ENCODE measurements at regions not wholly inside any gene's neighbourhood (a gene's known extent, or its start where the extent isn't known, plus 50 kb on each side); places are given as distances from the start of the nearest gene placed in this dataset.

DNA sequence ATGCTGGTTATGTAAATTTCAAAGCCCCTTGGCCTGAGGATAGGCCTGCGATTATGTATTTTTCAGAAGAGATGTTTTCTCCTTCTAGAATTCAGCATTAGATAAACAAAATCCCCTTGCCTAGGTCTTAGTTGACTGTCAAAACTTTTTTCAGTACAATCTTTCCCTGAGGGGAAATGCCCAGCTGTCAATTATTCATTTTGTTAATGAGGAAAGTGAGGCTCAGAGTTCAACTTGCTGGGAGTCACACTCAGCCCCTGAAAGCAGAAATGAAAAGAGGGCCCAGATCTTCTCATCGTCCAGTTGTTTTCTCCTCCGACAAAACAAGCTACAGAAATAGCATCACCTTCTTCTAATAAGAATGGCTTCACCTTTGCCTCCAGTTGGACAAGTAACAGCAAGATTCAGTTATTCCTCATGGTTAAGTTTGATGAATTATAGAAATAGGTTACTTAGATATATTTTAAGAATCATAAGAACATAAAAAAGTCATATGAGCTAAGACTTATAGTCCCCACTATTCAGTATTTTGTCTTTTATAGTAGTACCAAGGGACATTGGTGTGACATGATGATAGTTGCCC lies 627.1 kb upstream of the WWC1 start:
- no peak for DNase-seq (ENCODE audit: low spot score)
- intact Hi-C loops (cut with DNase I) = no loop called here

DNA sequence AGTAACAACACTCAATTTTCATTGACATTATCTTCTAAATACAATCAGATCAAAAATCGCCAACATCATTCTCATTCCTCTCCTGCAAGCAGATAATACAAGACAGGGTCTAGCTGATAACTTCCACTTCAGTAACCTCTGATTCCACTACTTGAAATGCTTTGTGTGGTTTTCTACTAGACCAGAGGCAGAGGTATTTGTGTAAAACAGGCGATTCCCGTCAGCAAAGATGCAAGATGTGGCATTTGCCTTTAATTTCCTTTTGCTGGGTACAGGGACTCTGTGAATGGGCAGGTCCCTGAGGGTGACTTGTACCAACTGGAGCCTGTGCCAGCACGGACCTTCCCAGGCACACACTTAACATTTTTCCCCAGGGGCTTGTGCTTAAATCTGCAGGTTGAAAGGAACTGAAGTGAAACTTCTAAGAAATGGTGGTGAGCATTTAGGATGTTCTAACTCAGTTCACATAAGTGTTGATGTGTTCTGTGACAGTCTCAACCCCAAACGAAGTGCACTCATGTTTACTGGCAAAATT lies 625.5 kb upstream of the WWC1 start:
- DNase-seq (ENCODE audit: low spot score) = no peak
- intact Hi-C loops (cut with DNase I) = no loop called here

DNA sequence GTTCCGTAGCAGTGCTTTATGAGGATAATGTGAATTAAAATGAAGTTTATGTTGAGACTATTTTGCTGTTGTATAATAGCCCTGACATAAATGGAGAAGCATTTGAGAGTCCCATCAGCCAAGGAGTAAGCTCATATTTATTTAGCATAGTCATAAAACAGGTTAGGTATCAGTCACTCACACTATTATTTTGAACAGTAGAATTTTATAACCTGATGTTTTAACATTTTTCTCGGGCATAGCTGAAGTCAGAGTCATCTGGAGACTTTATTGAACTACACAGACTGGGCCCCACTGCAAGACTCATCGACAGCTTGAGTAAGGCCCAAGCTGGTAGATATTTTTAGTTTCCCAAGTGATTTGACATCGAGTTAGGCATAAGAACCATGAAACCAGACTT lies 620.3 kb upstream of the WWC1 start:
- DNase-seq (ENCODE audit: low spot score) = no peak
- intact Hi-C loops (cut with DNase I) = no loop called here

GRCh38 chr5:167673942-167674341 lies 617.5 kb upstream of the WWC1 start:
- DNase-seq (ENCODE audit: low spot score) = no peak
- intact Hi-C loops (cut with DNase I) = no loop called here

- intact Hi-C loops (cut with DNase I) = no loop called here
- DNase-seq (ENCODE audit: low spot score) = no peak
Measured at GRCh38 chr5:167678481-167678880, 613.0 kb upstream of the WWC1 start.

DNA sequence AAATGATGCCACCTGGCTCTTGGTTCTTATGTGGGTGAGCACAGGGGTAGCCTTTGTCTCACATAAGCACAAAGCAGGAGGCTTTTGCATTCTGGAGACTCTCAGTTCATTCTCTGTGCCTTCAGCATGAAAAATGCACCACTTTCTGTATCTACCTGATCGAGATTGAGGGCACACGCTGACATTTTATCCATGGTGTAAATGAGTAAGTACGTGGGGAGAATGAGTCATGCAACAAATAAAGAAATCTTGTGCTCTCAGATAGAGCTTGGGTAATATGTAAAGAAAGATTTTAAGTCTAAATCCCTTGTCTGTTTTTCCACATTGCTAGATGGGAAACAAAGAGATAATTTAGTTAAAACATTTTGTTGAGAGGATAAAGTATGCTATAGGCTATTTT lies 607.2 kb upstream of the WWC1 start:
- no peak for DNase-seq (ENCODE audit: low spot score)
- intact Hi-C loops (cut with DNase I) = no loop called here

GRCh38 chr5:167688341-167689130 lies 602.9 kb upstream of the WWC1 start:
- intact Hi-C loops (cut with DNase I) = no loop called here
- DNase-seq (ENCODE audit: low spot score) = no peak

DNA sequence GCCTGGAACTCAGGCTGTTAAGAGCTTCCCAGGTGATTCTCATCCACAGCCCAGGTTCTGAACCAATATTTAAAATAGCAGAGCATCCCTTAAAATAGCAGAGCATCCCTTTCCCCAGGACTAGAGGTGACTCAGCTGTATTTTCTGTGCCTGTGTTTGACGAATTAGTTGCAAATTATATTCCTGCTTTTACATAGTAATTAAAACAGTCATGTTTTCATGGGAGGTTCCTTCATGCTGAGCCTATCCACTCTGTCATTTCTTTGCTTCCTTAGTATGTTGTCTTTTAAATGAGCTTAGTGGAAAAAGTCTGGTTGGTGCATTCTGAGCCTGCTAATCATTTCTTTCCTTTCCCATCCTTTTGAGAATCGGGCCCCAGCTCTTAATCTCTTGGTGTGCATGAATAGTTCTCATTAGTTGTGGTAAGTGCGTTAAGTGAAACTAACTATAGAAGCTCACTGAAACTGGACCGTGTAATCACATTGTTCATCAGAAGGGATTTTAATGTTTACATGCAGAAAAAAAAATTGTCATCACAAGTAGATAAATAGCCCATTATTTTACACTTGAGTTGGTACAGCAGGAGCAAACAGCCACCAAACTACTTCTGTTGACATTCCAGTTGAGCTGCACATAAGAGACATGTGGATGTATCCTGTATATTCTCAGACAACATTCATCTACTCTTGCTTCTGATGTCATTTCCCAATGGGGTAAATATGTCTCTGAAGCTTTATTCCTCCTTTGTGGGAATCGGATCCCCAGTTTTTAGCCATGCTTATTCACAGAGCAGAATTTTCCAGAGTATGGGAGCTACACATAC lies 596.9 kb upstream of the WWC1 start:
- DNase-seq (ENCODE audit: low spot score) = no peak
- intact Hi-C loops (cut with DNase I) = no loop called here

DNA sequence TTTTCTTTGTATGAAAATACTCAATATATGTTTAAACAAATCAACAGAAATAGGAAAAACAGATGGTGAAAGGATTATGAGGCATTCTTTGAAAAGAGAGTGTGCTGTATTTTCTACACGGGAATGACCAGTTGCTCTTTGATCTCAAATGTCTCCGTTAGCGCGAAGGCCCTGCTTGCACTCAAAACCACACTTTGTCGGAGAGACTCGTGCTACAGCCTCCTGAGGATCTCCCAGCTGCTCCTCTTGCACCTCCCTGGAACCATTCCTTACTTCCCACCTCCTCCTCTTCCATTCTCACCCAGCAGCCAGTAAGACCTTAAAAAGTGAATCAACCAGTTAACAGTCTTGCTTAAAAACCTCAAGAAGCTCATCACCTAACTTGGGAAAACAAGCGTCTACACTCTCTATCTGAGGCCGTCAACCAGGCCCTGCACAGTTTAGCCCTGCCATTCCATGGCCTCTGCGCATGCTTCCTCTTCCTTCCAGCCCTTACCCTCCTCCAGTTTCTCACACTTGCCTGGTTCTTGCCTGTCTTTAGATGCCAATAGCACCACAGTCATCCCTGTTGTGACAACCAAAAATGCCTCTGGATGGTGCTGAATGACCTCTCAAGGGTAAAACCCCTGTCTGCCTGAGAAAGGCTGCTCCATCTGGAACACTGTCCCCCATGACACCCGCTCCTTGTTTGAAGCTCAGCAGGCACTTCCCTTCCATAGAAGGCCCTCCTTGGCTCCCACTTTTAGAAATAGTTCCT lies 594.7 kb upstream of the WWC1 start:
- intact Hi-C loops (cut with DNase I) = no loop called here
- no peak for DNase-seq (ENCODE audit: low spot score)

DNA sequence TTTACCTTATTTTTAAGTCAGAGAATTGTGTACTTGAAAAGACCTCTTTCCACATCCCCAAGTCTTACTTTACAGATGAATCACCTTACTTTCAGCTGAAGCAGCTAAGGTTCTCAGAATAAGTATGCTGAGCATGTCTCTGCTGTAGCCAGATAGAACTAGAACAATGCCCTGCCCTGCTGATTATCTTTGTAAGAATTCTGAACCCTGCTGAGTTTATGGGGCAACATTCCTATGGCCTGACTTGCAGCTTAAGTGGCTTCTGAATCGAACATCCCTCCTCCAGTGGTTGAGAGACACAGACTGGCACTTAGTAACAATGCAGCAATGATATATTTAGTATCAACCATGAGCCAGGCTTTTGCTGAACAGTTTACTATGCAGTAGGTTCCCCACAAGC lies 592.0 kb upstream of the WWC1 start:
- no peak for DNase-seq (ENCODE audit: low spot score)
- intact Hi-C loops (cut with DNase I) = no loop called here

DNA sequence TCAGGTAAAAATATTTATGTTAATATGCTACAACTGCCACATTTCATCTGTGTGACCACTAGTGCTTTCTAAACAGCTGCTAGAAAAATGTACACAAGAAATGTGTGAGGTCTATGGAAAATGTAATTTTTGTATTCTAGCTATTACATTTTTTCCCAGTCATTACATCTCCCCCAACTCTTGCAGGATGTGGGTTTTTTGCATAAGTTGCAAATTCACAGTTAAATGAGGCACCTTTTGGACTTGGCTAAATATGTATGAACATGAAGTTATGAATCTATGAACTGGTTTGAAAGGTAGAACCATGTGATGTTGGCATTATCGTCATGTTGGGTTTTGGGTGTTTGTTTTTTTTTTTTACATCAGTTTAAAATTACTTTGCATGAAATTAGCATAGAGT lies 590.4 kb upstream of the WWC1 start:
- no peak for DNase-seq (ENCODE audit: low spot score)
- intact Hi-C loops (cut with DNase I) = no loop called here

DNA sequence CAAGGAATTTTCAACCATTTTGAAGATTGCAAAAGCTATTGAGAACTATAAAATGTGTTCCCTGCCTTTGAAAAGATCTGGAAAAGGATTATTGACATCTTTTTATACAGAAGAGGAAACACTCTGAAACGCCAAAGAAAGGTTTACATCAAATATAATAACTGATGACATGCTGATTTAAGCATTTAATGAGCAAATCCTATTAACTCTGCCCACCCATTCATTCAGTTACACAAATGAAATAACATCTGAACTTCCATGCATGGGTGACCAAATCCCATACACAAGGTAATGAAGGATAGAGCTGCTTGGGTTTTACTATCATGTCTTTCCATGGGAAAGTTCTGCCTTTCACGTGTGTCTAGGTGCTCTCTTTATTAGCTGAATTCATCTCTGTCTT lies 589.4 kb upstream of the WWC1 start:
- DNase-seq (ENCODE audit: low spot score) = no peak
- intact Hi-C loops (cut with DNase I) = no loop called here

- intact Hi-C loops (cut with DNase I) = no loop called here
- no peak for DNase-seq (ENCODE audit: low spot score)
Measured at GRCh38 chr5:167708449-167708848, 583.0 kb upstream of the WWC1 start.

- no peak for DNase-seq (ENCODE audit: low spot score)
- intact Hi-C loops (cut with DNase I) = no loop called here
Measured at GRCh38 chr5:167709625-167710024, 581.8 kb upstream of the WWC1 start.

GRCh38 chr5:167710444-167711073 lies 580.9 kb upstream of the WWC1 start:
- no peak for DNase-seq (ENCODE audit: low spot score)
- intact Hi-C loops (cut with DNase I) = no loop called here

- intact Hi-C loops (cut with DNase I) = no loop called here
Measured at GRCh38 chr5:167712986-167713585, 578.4 kb upstream of the WWC1 start.

GRCh38 chr5:167713896-167714295 lies 577.5 kb upstream of the WWC1 start:
- intact Hi-C loops (cut with DNase I) = no loop called here
- DNase-seq (ENCODE audit: low spot score) = no peak

More at GRCh38 chr5:167712986-167713585, 578.4 kb upstream of the WWC1 start:
- no peak for DNase-seq (ENCODE audit: low spot score)

DNA sequence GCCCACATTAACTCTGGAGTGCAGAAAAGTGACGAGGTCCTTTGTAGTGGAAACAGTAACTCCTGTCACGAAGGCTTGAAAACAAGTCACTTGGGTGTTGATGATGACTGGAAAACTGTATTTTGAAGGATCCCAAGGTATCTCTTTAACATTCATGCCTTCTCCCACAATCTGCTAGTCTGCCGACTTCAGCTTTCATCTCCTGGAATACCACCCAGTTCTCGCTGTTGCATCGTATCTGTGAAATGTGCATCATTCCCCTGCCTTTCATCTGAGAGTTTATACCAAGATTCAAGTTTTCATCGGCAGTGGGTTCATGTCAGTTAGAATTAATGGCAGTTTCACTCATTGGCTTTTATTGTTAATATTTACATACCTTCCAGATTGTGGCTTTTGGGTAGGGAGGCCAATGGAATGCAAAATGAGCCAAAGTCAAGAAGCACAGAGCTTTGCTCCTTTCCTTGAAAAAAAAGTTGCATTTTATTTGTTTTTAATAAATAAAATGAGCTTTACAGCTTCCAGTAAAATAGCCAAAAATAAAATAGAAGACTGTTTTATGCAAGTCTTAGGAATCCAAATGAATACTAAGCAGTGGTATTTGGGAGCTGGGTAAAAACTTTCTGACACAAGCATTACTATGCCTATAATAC lies 575.2 kb upstream of the WWC1 start:
- DNase-seq (ENCODE audit: low spot score) = no peak

More for the DNA sequence above, 575.2 kb upstream of the WWC1 start:
- intact Hi-C loops (cut with DNase I) = no loop called here

Data from cardiac septum (tissue), 1 donor.